DOHH2 (cell line): ENCODE measurements at regions not wholly inside any gene's neighbourhood (a gene's known extent, or its start where the extent isn't known, plus 50 kb on each side); places are given as distances from the start of the nearest gene placed in this dataset.

ENCODE experiments used
- H3F3A ChIP-seq: fragments of 200-600 bp; sonication (generic), shearing (Covaris generic); 2 replicates; pipeline ENCODE4 v1.6.0; 2016; ENCODE audit warnings: antibody characterized with exemption, mild to moderate bottlenecking; ENCODE audit not compliant: control insufficient read depth, insufficient read depth
- H3K27ac ChIP-seq: fragments of 200-600 bp; sonication (generic); 2 replicates; pipeline ENCODE4 v1.5.1; 2014; ENCODE audit warnings: low read depth, mild to moderate bottlenecking, low read length, moderate library complexity
- H3K27me3 ChIP-seq: fragments of 200-600 bp; sonication (generic); 2 replicates; pipeline ENCODE4 v1.6.1; 2014; ENCODE audit warnings: mild to moderate bottlenecking, low read length, mixed read lengths; ENCODE audit not compliant: control insufficient read depth
- H3K36me3 ChIP-seq: fragments of 200-600 bp; sonication (generic); 2 replicates; pipeline ENCODE4 v1.6.1; 2014; ENCODE audit warnings: mild to moderate bottlenecking, low read length, moderate library complexity, mixed read lengths; ENCODE audit not compliant: control insufficient read depth
- H3K4me1 ChIP-seq: fragments of 200-600 bp; sonication (generic); 2 replicates; pipeline ENCODE4 v1.6.1; 2014; ENCODE audit warnings: mild to moderate bottlenecking, low read length, mixed read lengths; ENCODE audit not compliant: control insufficient read depth
- H3K4me2 ChIP-seq: fragments of 200-600 bp; sonication (generic); 2 replicates; pipeline ENCODE4 v1.6.0; 2014; ENCODE audit warnings: mild to moderate bottlenecking, low read length, moderate library complexity
- H3K4me3 ChIP-seq: fragments of 200-600 bp; sonication (generic); 2 replicates; pipeline ENCODE4 v1.5.1; 2014; ENCODE audit warnings: mild to moderate bottlenecking, low read length, mixed read lengths
- H3K79me2 ChIP-seq: fragments of 200-600 bp; sonication (generic); 2 replicates; pipeline ENCODE4 v1.6.1; 2014; ENCODE audit warnings: mild to moderate bottlenecking, low read length, mixed read lengths; ENCODE audit not compliant: control insufficient read depth
- H3K9me2 ChIP-seq: fragments of 200-600 bp; sonication (generic); replicated peaks from 2 replicates; pipeline ENCODE4 v1.6.1; 2014; ENCODE audit warnings: mild to moderate bottlenecking, low read length, mixed read lengths; ENCODE audit not compliant: control insufficient read depth
- H3K9me3 ChIP-seq: fragments of 200-600 bp; sonication (generic); 2 replicates; pipeline ENCODE4 v1.6.1; 2014; ENCODE audit warnings: antibody characterized with exemption, low read length, mixed read lengths; ENCODE audit not compliant: control insufficient read depth, insufficient read depth
- H4K20me1 ChIP-seq: fragments of 200-600 bp; sonication (generic); 2 replicates; pipeline ENCODE4 v1.6.0; 2014; ENCODE audit warnings: low read depth, mild to moderate bottlenecking, antibody characterized with exemption, low read length, moderate library complexity; ENCODE audit not compliant: control insufficient read depth, insufficient read depth
- EZH2phosphoT487 ChIP-seq: fragments of 200-600 bp; sonication (generic); IDR thresholded peaks from 2 replicates; pipeline ENCODE4 v1.6.1; 2017; ENCODE audit warnings: borderline replicate concordance, mild to moderate bottlenecking, antibody characterized with exemption, low read length, moderate library complexity, mixed read lengths
- TF ChIP-seq, protein P1 (sequence below): fragments of 200-600 bp; sonication (generic); IDR thresholded peaks from one replicate; pipeline ENCODE4 v1.5.1; 2014; ENCODE audit warnings: antibody characterized with exemption, mild to moderate bottlenecking, low read depth, low read length; ENCODE audit not compliant: poor library complexity, severe bottlenecking

DNA sequence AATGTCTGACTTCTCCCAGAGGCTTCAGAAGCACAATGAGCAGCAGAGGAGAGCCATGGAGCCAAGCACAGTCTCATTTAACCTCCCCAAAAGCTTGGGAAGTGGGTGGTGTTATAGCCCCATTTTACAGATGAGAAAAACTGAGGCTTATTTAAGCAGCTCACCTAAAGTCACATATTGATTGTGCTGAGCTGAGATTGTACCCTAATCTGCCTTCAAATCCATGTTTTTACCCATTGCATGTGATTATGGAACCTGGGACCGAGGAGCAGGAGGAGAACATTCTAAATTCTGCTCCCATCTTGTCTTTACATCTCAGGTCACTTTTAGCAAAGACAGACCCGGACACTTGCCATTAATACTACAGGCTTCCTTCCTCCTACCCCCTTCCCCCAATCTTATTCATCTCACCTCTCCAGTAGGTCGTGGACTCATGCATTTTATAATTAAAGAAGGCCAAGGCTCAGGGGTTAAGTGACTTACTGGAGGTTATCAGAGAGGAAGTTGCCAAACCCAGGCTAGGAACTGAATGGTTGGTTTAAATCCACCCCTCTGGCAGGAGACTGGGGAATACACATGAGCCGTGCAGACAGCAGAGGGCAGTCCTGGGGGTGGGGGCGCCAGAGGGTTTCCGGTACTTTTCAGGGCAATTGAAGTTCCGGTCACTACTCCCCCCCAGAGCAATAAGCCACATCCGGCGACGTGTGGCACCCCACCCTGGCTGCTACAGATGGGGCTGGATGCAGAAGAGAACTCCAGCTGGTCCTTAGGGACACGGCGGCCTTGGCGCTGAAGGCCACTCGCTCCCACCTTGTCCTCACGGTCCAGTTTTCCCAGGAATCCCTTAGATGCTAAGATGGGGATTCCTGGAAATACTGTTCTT, 51.0 kb upstream of the IL17B start:
- no peak overlapping the region for H3K4me2 ChIP-seq
- TF ChIP-seq, protein P1, sequence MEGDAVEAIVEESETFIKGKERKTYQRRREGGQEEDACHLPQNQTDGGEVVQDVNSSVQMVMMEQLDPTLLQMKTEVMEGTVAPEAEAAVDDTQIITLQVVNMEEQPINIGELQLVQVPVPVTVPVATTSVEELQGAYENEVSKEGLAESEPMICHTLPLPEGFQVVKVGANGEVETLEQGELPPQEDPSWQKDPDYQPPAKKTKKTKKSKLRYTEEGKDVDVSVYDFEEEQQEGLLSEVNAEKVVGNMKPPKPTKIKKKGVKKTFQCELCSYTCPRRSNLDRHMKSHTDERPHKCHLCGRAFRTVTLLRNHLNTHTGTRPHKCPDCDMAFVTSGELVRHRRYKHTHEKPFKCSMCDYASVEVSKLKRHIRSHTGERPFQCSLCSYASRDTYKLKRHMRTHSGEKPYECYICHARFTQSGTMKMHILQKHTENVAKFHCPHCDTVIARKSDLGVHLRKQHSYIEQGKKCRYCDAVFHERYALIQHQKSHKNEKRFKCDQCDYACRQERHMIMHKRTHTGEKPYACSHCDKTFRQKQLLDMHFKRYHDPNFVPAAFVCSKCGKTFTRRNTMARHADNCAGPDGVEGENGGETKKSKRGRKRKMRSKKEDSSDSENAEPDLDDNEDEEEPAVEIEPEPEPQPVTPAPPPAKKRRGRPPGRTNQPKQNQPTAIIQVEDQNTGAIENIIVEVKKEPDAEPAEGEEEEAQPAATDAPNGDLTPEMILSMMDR = no peak
- no peak for TF ChIP-seq EZH2phosphoT487
- no peaks in the 10 kb centered on the region for H3K79me2 ChIP-seq
- no peak overlapping the region for H3K27ac ChIP-seq
- H3K36me3 ChIP-seq = no peaks in the 10 kb centered on the region
- no peak overlapping the region for H3K4me3 ChIP-seq
- no peaks in the 10 kb centered on the region for H3K27me3 ChIP-seq
- H3K9me2 ChIP-seq = no peaks in the 10 kb centered on the region
- H3K4me1 ChIP-seq = peaks cover 6% of the 10 kb centered on the region; the same call in 1 of the 2 replicates
- H4K20me1 ChIP-seq = no peaks in the 10 kb centered on the region
- peaks cover 7% of the 10 kb centered on the region; the same call in 1 of the 2 replicates for H3K9me3 ChIP-seq
- H3F3A ChIP-seq = no peaks in the 10 kb centered on the region
